ENCODE measurements at regions not wholly inside any gene's neighbourhood (a gene's known extent, or its start where the extent isn't known, plus 50 kb on each side); places are given as distances from the start of the nearest gene placed in this dataset.

DNA sequence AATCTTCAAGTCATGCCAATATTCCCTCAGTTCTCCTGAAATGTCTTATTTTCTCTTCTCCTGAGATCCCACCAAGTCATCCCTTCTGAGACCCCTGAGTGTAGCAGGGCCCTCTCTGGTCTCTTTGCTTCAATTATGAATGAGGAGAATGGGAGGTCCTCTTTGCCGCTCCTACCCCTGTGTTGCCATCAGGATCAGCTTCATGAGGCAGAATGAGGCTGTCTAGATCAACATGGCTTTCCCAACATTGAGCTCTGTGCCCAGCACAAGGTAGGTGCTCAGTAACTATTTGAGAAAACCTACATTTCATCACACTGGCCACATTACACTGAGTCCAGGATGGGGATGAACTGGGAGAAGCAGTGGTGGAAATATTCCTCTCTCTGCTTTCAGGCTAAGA lies 107.2 kb downstream of the ZNF280B start:
- no peaks in the 10 kb centered on the region for H3K9me3 ChIP-seq (ENCODE audit: control insufficient read depth in 4 of 4, low read length in 3 of 4)
- no peak overlapping the region for H3K27ac ChIP-seq (ENCODE audit: low read depth in 1 of 2, low read length in 2 of 2)
- no peak overlapping the region for H3K9ac ChIP-seq (ENCODE audit: low read depth in 1 of 2, low read length in 2 of 2)
- no peak overlapping the region for H3K4me3 ChIP-seq (ENCODE audit: low read depth in 1 of 3, low read length in 3 of 3)
- 95% methylated on average over 1 of the region's 1 CpG for WGBS
- no peak for TF ChIP-seq HNF4G (IDR thresholded peaks at IDR 0.05)
- TF ChIP-seq SP1 (IDR thresholded peaks at IDR 0.05): no peak
- no peak for TF ChIP-seq JUND (IDR thresholded peaks at IDR 0.05)
- no peak for DNase-seq (ENCODE audit: low spot score)
- no peaks in the 10 kb centered on the region for H3K27me3 ChIP-seq (ENCODE audit: control insufficient read depth in 4 of 4, insufficient read depth in 4 of 4, low read length in 3 of 4)
- H3K36me3 ChIP-seq (ENCODE audit: control insufficient read depth in 4 of 4, insufficient read depth in 3 of 4, low read depth in 1 of 4, low read length in 3 of 4): no peaks in the 10 kb centered on the region
- no peaks in the 10 kb centered on the region for H3K4me1 ChIP-seq (ENCODE audit: control insufficient read depth in 4 of 4, insufficient read depth in 4 of 4, low read length in 3 of 4)

DNA sequence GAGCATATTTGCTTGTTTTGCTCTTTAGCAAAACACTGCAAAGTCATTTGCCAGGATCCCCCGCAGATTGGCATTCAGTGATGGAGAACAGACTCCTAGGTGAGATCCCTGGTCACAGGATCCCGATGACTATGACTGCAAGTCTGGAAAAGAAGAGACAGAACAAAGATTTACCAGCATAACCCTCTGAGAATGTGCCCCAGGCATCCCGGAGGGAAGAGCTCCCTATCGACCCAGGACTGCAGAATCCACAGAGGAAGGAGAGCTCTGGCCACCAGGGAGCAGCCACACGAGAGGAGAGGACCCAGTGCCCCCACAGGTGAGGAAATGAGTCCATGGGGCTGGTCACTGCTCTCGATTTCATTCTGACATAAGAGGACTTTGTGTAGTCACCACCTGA lies 105.2 kb downstream of the ZNF280B start:
- no peaks in the 10 kb centered on the region for H3K36me3 ChIP-seq (ENCODE audit: control insufficient read depth in 4 of 4, insufficient read depth in 3 of 4, low read depth in 1 of 4, low read length in 3 of 4)
- no peaks in the 10 kb centered on the region for H3K9me3 ChIP-seq (ENCODE audit: control insufficient read depth in 4 of 4, low read length in 3 of 4)
- no peak for TF ChIP-seq MAX (IDR thresholded peaks at IDR 0.05)
- TF ChIP-seq GABPA (IDR thresholded peaks at IDR 0.05 in 1 of 2, conservative IDR thresholded peaks at IDR 0.05 in 1 of 2): no peak
- no peaks in the 10 kb centered on the region for H3K4me1 ChIP-seq (ENCODE audit: control insufficient read depth in 4 of 4, insufficient read depth in 4 of 4, low read length in 3 of 4)
- H3K4me3 ChIP-seq (ENCODE audit: low read depth in 1 of 3, low read length in 3 of 3): no peak overlapping the region
- 79% methylated on average over 6 of the region's 6 CpGs for WGBS
- H3K9ac ChIP-seq (ENCODE audit: low read depth in 1 of 2, low read length in 2 of 2): no peak overlapping the region
- H3K27ac ChIP-seq (ENCODE audit: low read depth in 1 of 2, low read length in 2 of 2): no peak overlapping the region
- DNase-seq (ENCODE audit: low spot score): no peak
- H3K27me3 ChIP-seq (ENCODE audit: control insufficient read depth in 4 of 4, insufficient read depth in 4 of 4, low read length in 3 of 4): peaks cover 0 to 1% (median 0%) of the 10 kb centered on the region in 4 donors

DNA sequence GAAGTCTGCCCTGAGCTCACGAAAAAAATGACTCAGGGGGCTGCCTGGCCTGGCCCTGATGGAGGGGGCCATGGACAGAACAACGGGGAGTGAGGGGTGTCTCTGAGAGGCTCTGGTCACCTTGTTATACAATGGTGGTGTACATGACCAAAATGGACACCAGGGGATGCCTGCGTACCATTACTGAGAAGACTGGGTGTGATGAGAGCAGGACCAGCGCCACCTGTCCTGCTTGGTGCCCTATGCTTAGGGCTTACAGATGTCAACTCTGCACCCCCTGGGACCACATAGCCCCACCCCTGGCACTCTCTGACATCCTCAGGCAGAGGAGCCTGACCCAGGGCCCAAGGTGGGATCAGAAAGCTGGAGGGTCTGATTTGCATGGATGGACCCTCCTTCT lies 104.8 kb downstream of the ZNF280B start:
- Histone ChIP-seq H3K9ac (ENCODE audit: low read depth in 1 of 2, low read length in 2 of 2) (no peak overlapping the region), H3K27ac (ENCODE audit: low read depth in 1 of 2, low read length in 2 of 2) (no peak overlapping the region)

More for the DNA sequence above, 104.8 kb downstream of the ZNF280B start:
- Histone ChIP-seq H3K4me1 (ENCODE audit: control insufficient read depth in 4 of 4, insufficient read depth in 4 of 4, low read length in 3 of 4) (no peaks in the 10 kb centered on the region), H3K4me3 (ENCODE audit: low read depth in 1 of 3, low read length in 3 of 3) (no peak overlapping the region), H3K36me3 (ENCODE audit: control insufficient read depth in 4 of 4, insufficient read depth in 3 of 4, low read depth in 1 of 4, low read length in 3 of 4) (no peaks in the 10 kb centered on the region), H3K27me3 (ENCODE audit: control insufficient read depth in 4 of 4, insufficient read depth in 4 of 4, low read length in 3 of 4) (peaks cover 0 to 2% (median 0%) of the 10 kb centered on the region in 4 donors), H3K9me3 (ENCODE audit: control insufficient read depth in 4 of 4, low read length in 3 of 4) (no peaks in the 10 kb centered on the region)
- no peak for TF ChIP-seq RXRA (IDR thresholded peaks at IDR 0.05)
- TF ChIP-seq FOXA1 (IDR thresholded peaks at IDR 0.05): no peak
- TF ChIP-seq, protein P1, sequence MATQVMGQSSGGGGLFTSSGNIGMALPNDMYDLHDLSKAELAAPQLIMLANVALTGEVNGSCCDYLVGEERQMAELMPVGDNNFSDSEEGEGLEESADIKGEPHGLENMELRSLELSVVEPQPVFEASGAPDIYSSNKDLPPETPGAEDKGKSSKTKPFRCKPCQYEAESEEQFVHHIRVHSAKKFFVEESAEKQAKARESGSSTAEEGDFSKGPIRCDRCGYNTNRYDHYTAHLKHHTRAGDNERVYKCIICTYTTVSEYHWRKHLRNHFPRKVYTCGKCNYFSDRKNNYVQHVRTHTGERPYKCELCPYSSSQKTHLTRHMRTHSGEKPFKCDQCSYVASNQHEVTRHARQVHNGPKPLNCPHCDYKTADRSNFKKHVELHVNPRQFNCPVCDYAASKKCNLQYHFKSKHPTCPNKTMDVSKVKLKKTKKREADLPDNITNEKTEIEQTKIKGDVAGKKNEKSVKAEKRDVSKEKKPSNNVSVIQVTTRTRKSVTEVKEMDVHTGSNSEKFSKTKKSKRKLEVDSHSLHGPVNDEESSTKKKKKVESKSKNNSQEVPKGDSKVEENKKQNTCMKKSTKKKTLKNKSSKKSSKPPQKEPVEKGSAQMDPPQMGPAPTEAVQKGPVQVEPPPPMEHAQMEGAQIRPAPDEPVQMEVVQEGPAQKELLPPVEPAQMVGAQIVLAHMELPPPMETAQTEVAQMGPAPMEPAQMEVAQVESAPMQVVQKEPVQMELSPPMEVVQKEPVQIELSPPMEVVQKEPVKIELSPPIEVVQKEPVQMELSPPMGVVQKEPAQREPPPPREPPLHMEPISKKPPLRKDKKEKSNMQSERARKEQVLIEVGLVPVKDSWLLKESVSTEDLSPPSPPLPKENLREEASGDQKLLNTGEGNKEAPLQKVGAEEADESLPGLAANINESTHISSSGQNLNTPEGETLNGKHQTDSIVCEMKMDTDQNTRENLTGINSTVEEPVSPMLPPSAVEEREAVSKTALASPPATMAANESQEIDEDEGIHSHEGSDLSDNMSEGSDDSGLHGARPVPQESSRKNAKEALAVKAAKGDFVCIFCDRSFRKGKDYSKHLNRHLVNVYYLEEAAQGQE (IDR thresholded peaks at IDR 0.05): no peak
- TF ChIP-seq SP1 (IDR thresholded peaks at IDR 0.05): no peak
- TF ChIP-seq YY1 (IDR thresholded peaks at IDR 0.05): no peak
- no peak for TF ChIP-seq HNF4G (IDR thresholded peaks at IDR 0.05)
- TF ChIP-seq GABPA (IDR thresholded peaks at IDR 0.05 in 1 of 2, conservative IDR thresholded peaks at IDR 0.05 in 1 of 2): no peak
- TF ChIP-seq, protein P2, sequence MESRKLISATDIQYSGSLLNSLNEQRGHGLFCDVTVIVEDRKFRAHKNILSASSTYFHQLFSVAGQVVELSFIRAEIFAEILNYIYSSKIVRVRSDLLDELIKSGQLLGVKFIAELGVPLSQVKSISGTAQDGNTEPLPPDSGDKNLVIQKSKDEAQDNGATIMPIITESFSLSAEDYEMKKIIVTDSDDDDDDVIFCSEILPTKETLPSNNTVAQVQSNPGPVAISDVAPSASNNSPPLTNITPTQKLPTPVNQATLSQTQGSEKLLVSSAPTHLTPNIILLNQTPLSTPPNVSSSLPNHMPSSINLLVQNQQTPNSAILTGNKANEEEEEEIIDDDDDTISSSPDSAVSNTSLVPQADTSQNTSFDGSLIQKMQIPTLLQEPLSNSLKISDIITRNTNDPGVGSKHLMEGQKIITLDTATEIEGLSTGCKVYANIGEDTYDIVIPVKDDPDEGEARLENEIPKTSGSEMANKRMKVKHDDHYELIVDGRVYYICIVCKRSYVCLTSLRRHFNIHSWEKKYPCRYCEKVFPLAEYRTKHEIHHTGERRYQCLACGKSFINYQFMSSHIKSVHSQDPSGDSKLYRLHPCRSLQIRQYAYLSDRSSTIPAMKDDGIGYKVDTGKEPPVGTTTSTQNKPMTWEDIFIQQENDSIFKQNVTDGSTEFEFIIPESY (IDR thresholded peaks at IDR 0.05): no peak
- TF ChIP-seq HNF4A (conservative IDR thresholded peaks at IDR 0.05): no peak
- TF ChIP-seq NR2F2 (IDR thresholded peaks at IDR 0.05): no peak
- TF ChIP-seq MAX (IDR thresholded peaks at IDR 0.05): no peak
- no peak for TF ChIP-seq TAF1 (conservative IDR thresholded peaks at IDR 0.05)
- TF ChIP-seq JUND (IDR thresholded peaks at IDR 0.05): no peak
- no peak for TF ChIP-seq FOXA2 (IDR thresholded peaks at IDR 0.05)
- no peak for DNase-seq (ENCODE audit: low spot score)
- WGBS: 86% methylated on average over 4 of the region's 4 CpGs
